ENCODE measurements at regions not wholly inside any gene's neighbourhood (a gene's known extent, or its start where the extent isn't known, plus 50 kb on each side); places are given as distances from the start of the nearest gene placed in this dataset.

DNA sequence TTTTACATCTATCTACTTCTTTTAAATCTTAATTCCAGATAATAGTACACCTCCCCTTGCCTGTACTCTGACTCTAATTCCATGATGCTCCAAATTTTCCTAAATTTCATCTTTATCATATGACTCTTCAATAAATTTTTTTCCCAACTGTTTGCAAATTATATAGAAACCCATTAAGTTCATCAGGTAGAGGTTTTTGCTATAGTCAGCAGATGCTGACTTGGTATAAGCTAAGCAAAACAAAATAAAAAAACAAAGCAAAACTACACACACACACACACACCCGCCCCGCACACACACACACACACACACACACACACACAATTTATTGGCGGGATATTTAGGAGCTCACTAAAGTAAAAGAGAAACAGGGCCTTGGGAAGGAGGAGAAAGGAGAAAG lies 1047.8 kb upstream of the FAM98A start:
- TF ChIP-seq, protein P1, sequence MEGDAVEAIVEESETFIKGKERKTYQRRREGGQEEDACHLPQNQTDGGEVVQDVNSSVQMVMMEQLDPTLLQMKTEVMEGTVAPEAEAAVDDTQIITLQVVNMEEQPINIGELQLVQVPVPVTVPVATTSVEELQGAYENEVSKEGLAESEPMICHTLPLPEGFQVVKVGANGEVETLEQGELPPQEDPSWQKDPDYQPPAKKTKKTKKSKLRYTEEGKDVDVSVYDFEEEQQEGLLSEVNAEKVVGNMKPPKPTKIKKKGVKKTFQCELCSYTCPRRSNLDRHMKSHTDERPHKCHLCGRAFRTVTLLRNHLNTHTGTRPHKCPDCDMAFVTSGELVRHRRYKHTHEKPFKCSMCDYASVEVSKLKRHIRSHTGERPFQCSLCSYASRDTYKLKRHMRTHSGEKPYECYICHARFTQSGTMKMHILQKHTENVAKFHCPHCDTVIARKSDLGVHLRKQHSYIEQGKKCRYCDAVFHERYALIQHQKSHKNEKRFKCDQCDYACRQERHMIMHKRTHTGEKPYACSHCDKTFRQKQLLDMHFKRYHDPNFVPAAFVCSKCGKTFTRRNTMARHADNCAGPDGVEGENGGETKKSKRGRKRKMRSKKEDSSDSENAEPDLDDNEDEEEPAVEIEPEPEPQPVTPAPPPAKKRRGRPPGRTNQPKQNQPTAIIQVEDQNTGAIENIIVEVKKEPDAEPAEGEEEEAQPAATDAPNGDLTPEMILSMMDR (IDR thresholded peaks at IDR 0.05; ENCODE audit: low read depth, low read length), result no peak
- no peak for TF ChIP-seq EZH2phosphoT487 (IDR thresholded peaks at IDR 0.05; ENCODE audit: low read depth)

All from OCI-LY3 (cell line).